ENCODE measurements at regions not wholly inside any gene's neighbourhood (a gene's known extent, or its start where the extent isn't known, plus 50 kb on each side); places are given as distances from the start of the nearest gene placed in this dataset.

DNA sequence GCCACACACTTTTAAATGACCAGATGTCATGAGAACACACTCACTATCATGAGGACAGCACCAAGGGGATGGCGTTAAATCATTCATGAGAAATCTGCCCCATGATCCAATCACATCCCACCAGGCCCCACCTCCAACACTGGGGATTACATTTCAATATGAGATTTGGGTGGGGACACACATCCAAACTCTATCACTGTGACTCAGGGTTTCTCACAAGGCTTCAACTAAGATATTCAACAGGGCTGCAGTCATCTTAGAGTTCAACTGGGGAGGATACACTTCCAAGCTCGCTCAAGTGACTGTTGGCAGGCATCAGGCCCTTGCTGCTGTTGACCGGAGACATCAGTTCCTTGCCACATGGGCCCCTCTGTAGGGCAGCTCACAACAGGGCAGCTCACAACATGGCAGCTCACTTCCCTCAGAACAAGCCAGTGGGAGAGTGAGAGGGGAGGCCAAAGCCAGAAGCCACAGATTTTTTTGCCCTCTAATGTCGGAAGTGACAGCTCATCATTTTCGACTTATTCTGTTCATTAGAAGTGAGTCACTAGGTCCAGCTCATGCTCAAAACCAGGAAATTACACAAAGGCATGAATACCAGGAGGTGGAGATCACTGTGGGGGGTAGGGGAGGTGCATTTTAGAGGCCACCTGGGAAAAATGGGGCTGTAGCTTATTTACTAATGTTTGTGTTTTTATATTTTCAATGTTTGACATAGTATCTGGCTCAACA is 50.8 kb upstream of the PTHLH start:
- ATAC-seq (ENCODE audit: low FRiP score in 2 of 2) = no peak
- no peak for DNase-seq
- no peak overlapping the region for H3K27ac ChIP-seq
- H3K9me3 ChIP-seq = no peaks in the 10 kb centered on the region
- no peaks in the 10 kb centered on the region for H3K27me3 ChIP-seq
- 80 to 87% methylated on average over 5 of the region's 5 CpGs for WGBS, 2 donors
- H3K4me3 ChIP-seq = no peak overlapping the region
- H3K4me1 ChIP-seq = no peaks in the 10 kb centered on the region
- H3K36me3 ChIP-seq = no peaks in the 10 kb centered on the region
- no peak for TF ChIP-seq CTCF (IDR thresholded peaks at IDR 0.05)
- no peak for TF ChIP-seq POLR2AphosphoS5 (IDR thresholded peaks at IDR 0.05)

- no peaks in the 10 kb centered on the region for H3K4me1 ChIP-seq
- 63 to 67% methylated on average over 3 of the region's 3 CpGs for WGBS, 2 donors
- no peak for ATAC-seq (ENCODE audit: low FRiP score in 2 of 2)
- no peak overlapping the region for H3K27ac ChIP-seq
- TF ChIP-seq POLR2AphosphoS5 (IDR thresholded peaks at IDR 0.05) = no peak
- no peak for TF ChIP-seq EP300 (IDR thresholded peaks at IDR 0.05)
- TF ChIP-seq POLR2A (IDR thresholded peaks at IDR 0.05) = no peak
- TF ChIP-seq CTCF (IDR thresholded peaks at IDR 0.05) = no peak
- DNase-seq = no peak
- H3K4me3 ChIP-seq = no peak overlapping the region
- H3K36me3 ChIP-seq = no peaks in the 10 kb centered on the region
- no peaks in the 10 kb centered on the region for H3K27me3 ChIP-seq
- H3K9me3 ChIP-seq = no peaks in the 10 kb centered on the region
These were observed 51.9 kb upstream of the PTHLH start for GRCh38 chr12:28024231-28024995.

DNA sequence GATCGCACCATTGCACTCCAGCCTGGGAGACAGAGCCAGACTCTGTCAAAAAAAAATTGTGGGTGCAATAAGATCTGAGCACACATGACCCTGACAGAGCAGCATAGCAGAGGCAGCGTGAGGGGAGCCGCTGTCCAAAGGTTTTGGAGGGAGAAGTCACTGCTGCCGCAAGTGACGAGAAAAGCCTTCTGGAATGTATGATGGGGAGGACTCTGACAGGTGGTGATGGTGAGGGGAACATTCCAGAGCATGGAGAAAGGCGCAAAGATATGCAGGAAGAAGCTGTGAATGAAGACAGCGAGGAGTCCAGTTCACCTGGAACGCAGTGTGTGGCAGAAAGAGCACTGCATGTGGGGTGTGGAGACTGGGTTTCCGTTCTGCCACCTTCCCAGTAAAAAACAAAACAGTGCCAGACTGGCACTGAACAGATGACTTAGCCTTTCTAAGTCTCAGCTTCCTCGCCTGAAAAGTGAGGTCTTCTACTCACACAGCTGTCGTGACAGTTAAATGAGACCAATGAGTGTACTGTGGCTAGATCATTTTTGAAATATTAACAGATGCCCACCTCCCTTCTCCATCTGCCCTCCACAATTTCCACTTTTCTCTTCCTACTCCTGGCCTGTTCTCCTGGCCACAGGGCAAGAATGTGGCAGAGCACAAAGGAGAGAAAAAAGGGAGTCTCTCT is 53.4 kb upstream of the PTHLH start:
- DNase-seq (no peak), ATAC-seq (ENCODE audit: low FRiP score in 2 of 2) (no peak)
- WGBS, 2 donors = 93 to 95% methylated on average over 11 of the region's 11 CpGs
- H3K27me3 ChIP-seq = no peaks in the 10 kb centered on the region
- no peak overlapping the region for H3K27ac ChIP-seq
- H3K36me3 ChIP-seq = no peaks in the 10 kb centered on the region
- H3K4me1 ChIP-seq = no peaks in the 10 kb centered on the region
- H3K9me3 ChIP-seq = no peaks in the 10 kb centered on the region
- no peak overlapping the region for H3K4me3 ChIP-seq
- no peak for TF ChIP-seq POLR2A (IDR thresholded peaks at IDR 0.05)
- TF ChIP-seq EP300 (IDR thresholded peaks at IDR 0.05) = no peak
- no peak for TF ChIP-seq CTCF (IDR thresholded peaks at IDR 0.05)
- no peak for TF ChIP-seq POLR2AphosphoS5 (IDR thresholded peaks at IDR 0.05)

- WGBS, 2 donors = 82 to 98% methylated on average over 5 of the region's 5 CpGs
- Histone ChIP-seq H3K36me3 (no peaks in the 10 kb centered on the region), H3K4me1 (no peaks in the 10 kb centered on the region), H3K4me3 (no peak overlapping the region), H3K9me3 (no peaks in the 10 kb centered on the region), H3K27me3 (no peaks in the 10 kb centered on the region), H3K27ac (no peak overlapping the region)
- DNase-seq (no peak), ATAC-seq (ENCODE audit: low FRiP score in 2 of 2) (no peak)
- TF ChIP-seq POLR2AphosphoS5 (IDR thresholded peaks at IDR 0.05) = no peak
- no peak for TF ChIP-seq CTCF (IDR thresholded peaks at IDR 0.05)
- TF ChIP-seq POLR2A (IDR thresholded peaks at IDR 0.05) = no peak
- no peak for TF ChIP-seq EP300 (IDR thresholded peaks at IDR 0.05)
These were observed 54.2 kb upstream of the PTHLH start for GRCh38 chr12:28026701-28027100.

Data from upper lobe of left lung (tissue), 6 donors.